CD14-positive monocyte (primary cell): ENCODE measurements at regions not wholly inside any gene's neighbourhood (a gene's known extent, or its start where the extent isn't known, plus 50 kb on each side); places are given as distances from the start of the nearest gene placed in this dataset.
A peak's percentile ranks its signal among the peaks of the same experiment; 100 is the strongest.

ENCODE experiments used
- DNase-seq, 3 donors: peaks; one replicate each; pipeline ENCODE4 v3.0.0-alpha.2; 2011 to 2022
- H2AFZ ChIP-seq: 2 replicates; pipeline ENCODE4 v1.6.0; 2012; ENCODE audit warnings: mild to moderate bottlenecking, low read depth, low read length, inconsistent platforms; ENCODE audit not compliant: insufficient read depth, poor library complexity, severe bottlenecking
- H3K27ac ChIP-seq, 2 donors: 1 replicate in 1 of 2; 2 replicates in 1 of 2; pipeline ENCODE4 v1.5.1; 2012 to 2013; ENCODE audit warnings: low read length in 2 of 2, control low read depth in 1 of 2, inconsistent platforms in 1 of 2, low read depth in 1 of 2, mild to moderate bottlenecking in 1 of 2
- H3K27me3 ChIP-seq, 2 donors: one replicate each; pipeline versions ENCODE4 v1.6.0 to v1.6.1; 2011 to 2013; ENCODE audit warnings: low read length in 2 of 2; ENCODE audit not compliant: control insufficient read depth in 2 of 2, insufficient read depth in 2 of 2
- H3K36me3 ChIP-seq, 2 donors: replicated peaks in 1 of 2; 1 replicate in 1 of 2; 2 replicates in 1 of 2; pipeline versions ENCODE4 v1.5.1 to v1.6.1; 2012 to 2013; ENCODE audit warnings: low read length in 2 of 2, control low read depth in 1 of 2, inconsistent platforms in 1 of 2, mild to moderate bottlenecking in 1 of 2; ENCODE audit not compliant: insufficient read depth in 2 of 2, control insufficient read depth in 1 of 2
- H3K4me1 ChIP-seq, 2 donors: 1 replicate in 1 of 2; 2 replicates in 1 of 2; pipeline versions ENCODE4 v1.5.1 to v1.6.1; 2012 to 2013; ENCODE audit warnings: low read length in 2 of 2, control low read depth in 1 of 2, inconsistent platforms in 1 of 2, mild to moderate bottlenecking in 1 of 2, moderate library complexity in 1 of 2; ENCODE audit not compliant: insufficient read depth in 2 of 2, control insufficient read depth in 1 of 2
- H3K4me2 ChIP-seq: replicated peaks from 2 replicates; pipeline ENCODE3; 2012; ENCODE audit warnings: low read length, moderate library complexity, mild to moderate bottlenecking; ENCODE audit not compliant: poor library complexity, severe bottlenecking; ENCODE audit errors: extremely low read depth
- H3K4me3 ChIP-seq, 3 experiments: fragments of 200-600 bp in 1 of 3; sonication (generic) in 1 of 3; replicated peaks in 1 of 3; 1 replicate in 2 of 3; 2 replicates in 1 of 3; pipeline ENCODE4 v1.5.1; 2011 to 2013; ENCODE audit warnings: low read length in 3 of 3, mild to moderate bottlenecking in 3 of 3, control low read depth in 2 of 3, low read depth in 2 of 3, inconsistent platforms in 1 of 3, moderate library complexity in 1 of 3
- H3K79me2 ChIP-seq: 2 replicates; pipeline ENCODE4 v1.6.0; 2012; ENCODE audit warnings: mild to moderate bottlenecking, control low read depth, inconsistent platforms, low read length, moderate library complexity; ENCODE audit not compliant: insufficient read depth
- H3K9ac ChIP-seq: 2 replicates; pipeline ENCODE4 v1.6.0; 2017; ENCODE audit warnings: low read length, mild to moderate bottlenecking; ENCODE audit not compliant: insufficient read depth, poor library complexity, severe bottlenecking
- H3K9me3 ChIP-seq, 2 donors: replicated peaks in 1 of 2; 1 replicate in 1 of 2; 2 replicates in 1 of 2; pipeline versions ENCODE4 v1.5.1 to v1.6.1; 2012 to 2013; ENCODE audit warnings: low read length in 2 of 2, control low read depth in 1 of 2; ENCODE audit not compliant: control insufficient read depth in 1 of 2, insufficient read depth in 1 of 2
- H4K20me1 ChIP-seq: 2 replicates; pipeline ENCODE4 v1.6.0; 2012; ENCODE audit warnings: mild to moderate bottlenecking, low read length, control low read depth, moderate library complexity; ENCODE audit not compliant: insufficient read depth
- H3K27ac Mint-ChIP-seq, 7 donors: one replicate each; pipeline ENCODE4 v1.8.0; 2020; ENCODE audit warnings: mild to moderate bottlenecking in 7 of 7, mixed read lengths in 7 of 7, moderate library complexity in 6 of 7, inconsistent platforms in 2 of 7
- H3K27me3 Mint-ChIP-seq, 3 donors: one replicate each; pipeline ENCODE4 v1.8.0; 2021 to 2022; ENCODE audit warnings: low read depth in 3 of 3, mild to moderate bottlenecking in 3 of 3, mixed read lengths in 3 of 3, moderate library complexity in 3 of 3, inconsistent platforms in 1 of 3
- H3K36me3 Mint-ChIP-seq, 2 donors: one replicate each; pipeline ENCODE4 v1.8.0; 2020; ENCODE audit warnings: mixed read lengths in 2 of 2, inconsistent platforms in 1 of 2, mild to moderate bottlenecking in 1 of 2
- H3K4me1 Mint-ChIP-seq: one replicate; pipeline ENCODE4 v1.8.0; 2020; ENCODE audit warnings: mild to moderate bottlenecking, mixed read lengths
- H3K4me3 Mint-ChIP-seq, 2 donors: one replicate each; pipeline ENCODE4 v1.8.0; 2020; ENCODE audit warnings: mild to moderate bottlenecking in 2 of 2, mixed read lengths in 2 of 2, moderate library complexity in 1 of 2
- H3K9me3 Mint-ChIP-seq, 7 donors: one replicate each; pipeline ENCODE4 v1.8.0; 2020 to 2022; ENCODE audit warnings: mixed read lengths in 7 of 7, mild to moderate bottlenecking in 6 of 7, moderate library complexity in 6 of 7, inconsistent platforms in 2 of 7
- whole genome bisulfite sequencing: methylation state at CpG from one replicate; pipeline ENCODE4 v1.1.5; 2013; ENCODE audit warnings: missing lambda C conversion rate; ENCODE audit not compliant: insufficient coverage; 5-methylcytosine and 5-hydroxymethylcytosine counted together
- intact Hi-C, 2 donors: fragments of 100-400 bp; cut with micrococcal nuclease; formaldehyde crosslinking; loops; one replicate each; pipeline versions ENCODE4 v1.15.0 to v1.15.1; 2023
- TF ChIP-seq, protein P1 (sequence below): fragments of 200-600 bp; IDR thresholded peaks from one replicate; pipeline ENCODE4 v1.8.0; 2022; ENCODE audit warnings: antibody characterized with exemption, mild to moderate bottlenecking

DNA sequence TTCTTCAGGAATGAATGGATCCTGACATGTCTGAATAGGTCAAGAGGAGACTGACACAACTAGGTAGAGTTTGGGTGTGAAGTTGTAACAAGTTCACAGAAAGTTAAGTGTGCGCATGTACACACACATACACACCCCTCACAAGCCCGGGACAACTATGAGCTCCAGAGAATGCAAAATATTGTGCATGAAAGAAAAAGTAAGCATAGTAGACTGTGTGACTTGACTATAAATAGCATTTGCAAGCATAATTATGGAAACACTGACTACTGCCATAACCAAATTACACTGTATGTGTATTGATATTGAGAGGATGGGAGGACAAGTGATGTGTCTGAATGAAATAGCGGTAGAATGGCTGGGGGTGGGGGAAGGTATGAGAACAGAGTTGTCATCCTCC lies 157.1 kb upstream of the NCK2 start:
- no peak overlapping the region for H3K27ac Mint-ChIP-seq
- Histone ChIP-seq H3K79me2 (no peaks in the 10 kb centered on the region), H3K9ac (no peak overlapping the region), H3K9me3 (peaks cover 11 to 12% of the 10 kb centered on the region in 2 donors), H3K4me1 (no peaks in the 10 kb centered on the region), H3K27ac (no peak overlapping the region), H4K20me1 (no peaks in the 10 kb centered on the region), H3K36me3 (no peaks in the 10 kb centered on the region), H3K27me3 (no peaks in the 10 kb centered on the region), H3K4me2 (no peak overlapping the region), H3K4me3 (no peak overlapping the region), H2AFZ (no peak overlapping the region)
- H3K9me3 Mint-ChIP-seq = peaks cover 7 to 23% (median 14%) of the 10 kb centered on the region in 7 donors
- H3K36me3 Mint-ChIP-seq = no peaks in the 10 kb centered on the region
- no peak overlapping the region for H3K4me3 Mint-ChIP-seq
- no peaks in the 10 kb centered on the region for H3K4me1 Mint-ChIP-seq
- H3K27me3 Mint-ChIP-seq = peaks cover 0 to 5% (median 3%) of the 10 kb centered on the region in 3 donors
- no peak for DNase-seq
- TF ChIP-seq, protein P1, sequence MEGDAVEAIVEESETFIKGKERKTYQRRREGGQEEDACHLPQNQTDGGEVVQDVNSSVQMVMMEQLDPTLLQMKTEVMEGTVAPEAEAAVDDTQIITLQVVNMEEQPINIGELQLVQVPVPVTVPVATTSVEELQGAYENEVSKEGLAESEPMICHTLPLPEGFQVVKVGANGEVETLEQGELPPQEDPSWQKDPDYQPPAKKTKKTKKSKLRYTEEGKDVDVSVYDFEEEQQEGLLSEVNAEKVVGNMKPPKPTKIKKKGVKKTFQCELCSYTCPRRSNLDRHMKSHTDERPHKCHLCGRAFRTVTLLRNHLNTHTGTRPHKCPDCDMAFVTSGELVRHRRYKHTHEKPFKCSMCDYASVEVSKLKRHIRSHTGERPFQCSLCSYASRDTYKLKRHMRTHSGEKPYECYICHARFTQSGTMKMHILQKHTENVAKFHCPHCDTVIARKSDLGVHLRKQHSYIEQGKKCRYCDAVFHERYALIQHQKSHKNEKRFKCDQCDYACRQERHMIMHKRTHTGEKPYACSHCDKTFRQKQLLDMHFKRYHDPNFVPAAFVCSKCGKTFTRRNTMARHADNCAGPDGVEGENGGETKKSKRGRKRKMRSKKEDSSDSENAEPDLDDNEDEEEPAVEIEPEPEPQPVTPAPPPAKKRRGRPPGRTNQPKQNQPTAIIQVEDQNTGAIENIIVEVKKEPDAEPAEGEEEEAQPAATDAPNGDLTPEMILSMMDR = no peak
- 100% methylated on average over 1 of the region's 3 CpGs for WGBS
- intact Hi-C loops = no loop called here

DNA sequence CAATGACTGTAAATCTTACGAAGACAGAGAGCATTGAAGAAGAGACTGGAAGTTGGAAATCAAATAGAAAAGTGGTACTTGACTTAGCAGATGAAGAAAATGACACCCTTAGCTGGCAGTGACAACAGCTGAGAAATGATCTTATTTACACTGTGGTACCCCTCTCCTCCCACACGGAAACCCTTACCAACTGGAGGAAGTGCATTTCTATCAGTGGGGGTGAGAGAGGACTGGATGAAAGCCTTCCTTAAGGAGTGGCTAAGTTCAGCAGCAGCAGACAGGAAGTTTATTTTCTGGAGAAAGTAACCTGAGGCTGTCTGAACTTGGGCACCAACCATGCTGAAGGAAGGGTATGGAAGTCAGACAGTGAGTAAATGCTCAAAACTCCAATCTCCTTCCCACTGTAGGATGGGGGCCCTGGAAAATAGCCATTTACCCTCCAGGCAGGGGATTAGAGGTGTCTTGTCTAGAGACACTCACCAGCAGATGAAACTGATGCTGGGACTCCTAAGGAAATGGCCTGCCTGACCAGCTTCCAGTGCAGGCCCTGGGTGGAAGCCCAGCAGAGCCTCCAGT lies 160.2 kb upstream of the NCK2 start:
- Histone ChIP-seq H3K79me2 (no peaks in the 10 kb centered on the region), H4K20me1 (no peaks in the 10 kb centered on the region), H3K4me3 (no peak overlapping the region), H3K4me2 (no peak overlapping the region), H3K36me3 (no peaks in the 10 kb centered on the region), H3K27ac (no peak overlapping the region), H3K9me3 (peaks cover 7 to 10% of the 10 kb centered on the region in 2 donors), H3K27me3 (no peaks in the 10 kb centered on the region), H3K9ac (no peak overlapping the region), H3K4me1 (no peaks in the 10 kb centered on the region), H2AFZ (no peak overlapping the region)
- Mint-ChIP-seq H3K27ac (peak overlapping the region in 1 of 7 donors; percentile 38), H3K27me3 (peaks cover 3 to 4% (median 3%) of the 10 kb centered on the region in 3 donors), H3K9me3 (peaks cover 5 to 17% (median 11%) of the 10 kb centered on the region in 7 donors), H3K36me3 (no peaks in the 10 kb centered on the region), H3K4me1 (no peaks in the 10 kb centered on the region), H3K4me3 (no peak overlapping the region)
- intact Hi-C loops = no loop called here
- TF ChIP-seq, protein P1 = no peak
- DNase-seq = no peak
- no CpG with 5 or more reads among the region's 2 CpGs for WGBS
